HG03342 (cell line): ENCODE measurements at regions not wholly inside any gene's neighbourhood (a gene's known extent, or its start where the extent isn't known, plus 50 kb on each side); places are given as distances from the start of the nearest gene placed in this dataset.
"Not testable (repeated sequence)": the region's sequence is repeated elsewhere in the genome, so short reads cannot be mapped to it uniquely, and the experiment has no call there.

Source experiments
- ATAC-seq: cut with Tn5 transposase; IDR thresholded peaks from one replicate; pipeline ENCODE4 v1.9.1; 2021; ENCODE audit warnings: mild to moderate bottlenecking, moderate library complexity; ENCODE audit not compliant: unreplicated experiment

DNA sequence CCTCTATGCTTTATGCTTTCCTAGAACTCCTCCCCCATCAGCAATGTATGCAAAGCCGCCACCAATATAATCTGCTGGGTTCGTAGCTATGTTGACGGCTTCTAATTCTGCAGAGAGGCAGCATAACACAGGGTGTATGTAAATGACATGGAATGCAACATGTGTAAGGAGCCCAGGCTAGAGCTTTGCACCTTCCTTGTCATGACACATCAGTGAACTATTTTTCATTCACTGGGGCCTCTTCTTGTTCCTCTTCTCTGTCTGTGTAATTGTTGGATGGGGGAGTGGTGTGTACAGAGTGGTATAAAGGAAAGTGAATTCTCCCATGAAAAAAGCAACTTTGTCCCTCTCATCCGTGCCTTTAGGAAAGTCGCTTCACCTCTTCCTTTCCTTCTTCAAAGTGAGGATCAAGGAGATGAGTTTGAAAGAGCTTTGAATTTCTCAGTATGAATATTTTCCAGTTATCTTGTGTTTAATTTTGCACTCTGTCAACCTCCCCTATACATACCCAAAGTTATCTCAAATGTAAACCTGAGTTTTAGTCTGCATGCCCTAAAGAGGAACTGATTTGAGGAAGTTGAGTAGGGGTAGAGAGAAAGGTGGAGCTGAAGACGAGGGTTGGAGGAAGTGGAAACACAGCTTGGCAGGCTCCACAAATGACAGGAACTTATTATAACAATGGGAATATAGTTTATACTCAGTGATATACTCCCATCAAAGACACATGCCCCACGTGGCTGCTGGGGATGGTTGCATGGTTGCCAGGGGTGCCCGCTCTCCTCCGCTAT is 74.9 kb upstream of the ARL4C start:
- ATAC-seq = no peak

- ATAC-seq = no peak
These were observed 73.6 kb upstream of the ARL4C start for GRCh38 chr2:234570476-234570875.

DNA sequence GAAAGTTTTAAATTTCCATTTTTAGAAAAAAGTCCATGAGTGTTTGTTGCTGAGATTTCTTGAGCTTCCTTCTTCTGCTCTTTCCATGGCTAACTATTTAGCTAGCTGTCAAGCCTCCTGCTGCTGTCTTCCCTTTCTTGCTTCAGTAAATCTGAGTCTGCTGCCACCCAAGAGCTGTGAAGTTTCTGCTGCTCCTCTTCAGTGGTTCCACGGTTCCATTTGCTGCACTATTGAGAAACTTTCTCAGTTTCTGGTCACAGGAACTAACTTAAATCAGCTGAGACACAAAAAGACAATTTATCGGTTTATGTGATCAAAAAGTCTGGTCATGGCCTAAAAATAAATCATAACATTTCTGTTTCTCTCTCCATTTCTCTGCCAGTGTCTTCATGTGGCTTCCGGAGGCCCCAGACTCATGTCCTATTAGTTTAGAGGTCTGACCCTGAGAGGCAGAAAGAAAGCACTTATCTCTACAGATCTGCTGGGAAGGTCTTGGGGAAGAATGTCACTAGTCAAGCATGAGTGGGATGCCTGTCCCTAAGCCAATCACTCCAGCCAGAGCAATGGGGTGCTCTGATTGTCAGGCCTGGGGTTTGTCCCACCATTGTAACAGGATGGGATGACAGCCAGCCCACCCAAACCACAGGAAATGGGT is 73.0 kb upstream of the ARL4C start:
- ATAC-seq = no peak

GRCh38 chr2:234566622-234567021 is 69.7 kb upstream of the ARL4C start:
- no peak for ATAC-seq

- ATAC-seq = no peak
These were observed 69.2 kb upstream of the ARL4C start for GRCh38 chr2:234565842-234566619.

- no peak for ATAC-seq
These were observed 68.3 kb upstream of the ARL4C start for GRCh38 chr2:234565201-234565600.

- no peak for ATAC-seq
These were observed 67.8 kb upstream of the ARL4C start for GRCh38 chr2:234564699-234565098.

DNA sequence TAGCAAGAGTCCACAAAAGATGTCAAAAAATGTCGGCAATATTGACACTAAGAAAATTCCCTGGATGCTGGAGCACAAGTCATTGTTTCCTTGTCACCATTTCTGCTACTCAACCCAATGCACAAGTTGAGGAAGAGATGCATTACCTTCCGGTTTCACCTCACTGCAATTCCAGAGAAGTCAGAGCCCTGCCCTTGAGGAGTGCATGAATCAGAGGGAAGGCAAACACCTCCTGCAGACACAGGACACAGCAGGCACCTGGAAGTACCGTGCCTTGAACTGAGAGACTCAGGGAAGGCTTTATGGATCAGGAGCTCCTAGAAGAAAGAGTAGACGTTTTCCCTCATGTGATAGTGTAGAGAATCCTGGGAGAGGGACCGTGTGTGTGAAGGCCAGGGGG is 62.7 kb upstream of the ARL4C start:
- no peak for ATAC-seq

DNA sequence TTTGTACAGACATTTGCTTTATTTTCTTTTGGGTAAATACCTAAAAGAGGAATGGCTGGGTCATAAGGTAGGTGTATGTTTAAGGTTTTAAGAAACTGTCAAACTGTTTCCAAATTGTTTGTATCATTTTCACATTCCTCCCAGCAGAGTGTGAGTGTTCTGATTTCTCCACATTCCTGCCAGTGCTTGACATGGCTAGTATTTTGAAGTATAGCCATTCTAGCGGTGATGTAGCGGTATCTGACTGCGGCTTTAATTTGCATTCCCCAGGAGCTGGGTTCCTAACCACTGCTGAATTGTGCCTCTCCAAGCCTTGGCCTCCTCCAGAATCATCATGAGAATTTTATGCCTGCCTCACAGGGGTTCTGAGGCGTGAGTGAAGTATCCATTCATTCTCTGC is 61.8 kb upstream of the ARL4C start:
- ATAC-seq = no peak

DNA sequence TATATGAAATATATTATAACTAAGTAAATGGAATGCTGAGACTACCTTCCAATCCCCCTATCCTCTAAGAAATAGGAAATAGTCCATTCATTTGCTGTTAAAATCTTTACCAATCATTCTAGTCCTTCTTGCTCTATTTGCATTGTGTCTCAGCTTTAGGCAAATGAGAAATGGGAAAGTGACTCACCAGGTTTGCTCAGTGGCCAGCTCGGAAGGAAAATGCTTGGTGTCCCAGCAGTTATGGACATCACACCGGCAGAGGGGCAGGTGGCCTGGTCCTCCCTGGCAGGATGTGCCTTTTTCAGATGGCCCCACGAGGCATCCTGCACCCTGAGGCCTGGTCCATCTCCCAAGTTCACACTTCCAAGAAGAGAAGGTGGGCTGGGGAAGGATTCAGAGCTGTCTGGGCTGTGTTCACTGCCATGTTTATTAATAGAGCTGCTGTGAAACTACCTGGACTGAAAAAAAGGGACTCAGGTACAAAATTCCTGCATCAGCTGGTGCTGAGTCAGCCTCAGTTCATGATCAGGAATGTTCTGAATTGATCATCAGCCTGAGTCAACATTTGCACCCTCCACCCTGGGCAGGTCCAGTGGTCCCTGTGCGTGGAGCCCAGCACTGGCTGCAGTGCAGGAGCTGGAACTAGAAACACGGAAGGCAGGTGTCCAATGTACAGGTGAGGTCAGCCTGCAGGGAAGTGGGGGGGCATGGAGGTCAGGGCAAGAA is 60.1 kb upstream of the ARL4C start:
- ATAC-seq = no peak

DNA sequence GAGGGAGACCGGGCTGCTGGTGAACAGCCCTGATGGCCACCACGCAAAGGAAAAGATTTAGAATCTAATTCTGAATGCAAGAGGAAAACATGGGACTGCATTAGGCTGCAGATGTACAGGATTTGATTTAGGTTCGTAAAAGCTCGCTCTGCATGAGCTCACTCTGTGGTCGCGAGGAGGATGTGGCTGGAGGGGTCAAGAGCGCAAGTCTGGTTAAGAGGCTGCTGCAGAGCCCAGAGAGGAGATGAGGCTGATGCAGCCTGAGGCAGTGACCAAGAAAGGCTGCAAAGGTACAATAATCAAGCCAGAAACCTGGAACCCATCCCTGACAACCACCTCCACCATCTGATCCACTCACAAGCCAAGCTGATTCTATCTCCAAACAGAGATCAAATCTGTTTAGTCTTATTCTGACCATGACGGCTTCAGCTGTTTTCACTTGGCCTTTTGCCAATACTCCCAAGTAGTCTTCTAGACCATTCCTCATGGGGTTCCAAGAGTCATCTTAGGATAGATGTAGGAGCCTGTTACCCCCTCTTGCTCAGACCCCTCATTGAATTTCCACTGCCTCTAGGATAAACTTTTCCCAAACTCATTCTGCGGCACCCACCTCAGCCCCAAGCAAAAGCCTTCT is 58.9 kb upstream of the ARL4C start:
- ATAC-seq = no peak

GRCh38 chr2:234555161-234555560 is 58.3 kb upstream of the ARL4C start:
- ATAC-seq = no peak

DNA sequence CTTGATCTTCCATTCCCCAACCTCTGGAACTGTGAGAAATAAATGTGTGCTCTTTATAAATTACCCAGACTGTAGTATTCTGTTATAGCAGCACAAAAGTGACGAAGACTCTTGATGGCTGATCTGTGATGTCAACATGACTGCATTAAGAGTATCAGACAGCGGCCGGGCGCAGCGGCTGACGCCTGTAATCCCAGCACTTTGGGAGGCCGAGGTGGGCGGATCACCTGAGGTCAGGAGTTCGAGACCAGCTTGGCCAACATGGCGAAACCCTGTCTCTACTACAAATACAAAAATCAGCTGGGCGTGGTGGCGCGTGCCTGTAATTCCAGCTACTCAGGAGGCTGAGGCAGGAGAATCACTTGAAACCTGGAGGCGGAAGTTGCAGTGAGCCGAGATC is 56.3 kb upstream of the ARL4C start:
- ATAC-seq = not testable (repeated sequence)

GRCh38 chr2:234550511-234551107 is 53.7 kb upstream of the ARL4C start:
- ATAC-seq = peak; percentile 53

DNA sequence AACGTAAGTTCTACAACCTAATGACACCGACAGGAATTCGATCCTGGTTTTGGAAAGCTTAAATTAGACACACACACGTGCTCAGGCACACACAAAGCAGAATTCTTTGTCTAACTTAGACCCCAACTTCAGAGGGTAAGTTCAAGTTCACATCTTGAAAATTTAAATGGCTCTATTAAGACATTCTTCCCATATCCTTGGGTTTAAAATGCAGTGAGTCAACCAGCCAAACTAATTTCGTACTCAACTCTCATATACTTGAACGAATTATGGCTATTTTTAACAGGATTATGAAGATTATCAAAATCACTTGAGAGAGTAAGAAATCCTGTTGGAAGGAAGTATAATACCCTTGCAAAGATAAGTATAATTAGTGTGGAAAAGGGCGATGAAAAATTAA is 53.2 kb upstream of the ARL4C start:
- no peak for ATAC-seq

DNA sequence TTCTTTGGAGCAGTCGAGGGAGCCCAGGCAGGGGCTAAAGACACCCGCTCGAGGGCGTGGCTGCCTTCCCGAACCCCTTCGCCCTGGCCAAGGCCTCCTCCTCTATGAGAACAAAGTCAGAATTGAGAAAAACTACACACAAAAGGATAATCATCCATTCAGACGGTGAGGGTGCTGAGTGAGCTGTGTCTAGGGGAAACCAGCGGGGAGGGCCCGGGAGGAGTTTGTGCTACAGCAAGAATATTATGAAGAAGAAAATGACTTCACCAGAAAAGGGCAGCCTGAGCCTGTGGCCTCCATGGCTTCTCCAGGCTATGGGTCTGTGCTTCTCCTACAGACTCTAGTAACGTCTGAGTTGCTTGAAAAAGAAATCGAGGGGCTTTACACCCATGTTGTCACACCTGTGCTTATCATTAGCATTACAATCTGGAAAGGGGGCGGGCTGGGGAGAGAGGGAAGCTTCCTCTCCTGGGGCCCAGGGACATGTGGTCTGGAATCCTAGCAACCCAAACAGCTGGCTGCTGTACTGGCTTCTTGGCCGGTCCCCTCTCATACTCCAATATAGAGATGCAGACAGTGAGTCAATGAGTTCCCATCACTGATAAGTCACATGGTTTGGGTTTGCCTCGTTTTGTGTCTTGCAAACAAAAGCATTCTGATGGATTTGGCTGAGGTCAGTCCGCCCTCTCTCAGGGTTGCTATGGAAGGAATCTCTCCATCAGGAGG is 52.0 kb upstream of the ARL4C start:
- no peak for ATAC-seq

DNA sequence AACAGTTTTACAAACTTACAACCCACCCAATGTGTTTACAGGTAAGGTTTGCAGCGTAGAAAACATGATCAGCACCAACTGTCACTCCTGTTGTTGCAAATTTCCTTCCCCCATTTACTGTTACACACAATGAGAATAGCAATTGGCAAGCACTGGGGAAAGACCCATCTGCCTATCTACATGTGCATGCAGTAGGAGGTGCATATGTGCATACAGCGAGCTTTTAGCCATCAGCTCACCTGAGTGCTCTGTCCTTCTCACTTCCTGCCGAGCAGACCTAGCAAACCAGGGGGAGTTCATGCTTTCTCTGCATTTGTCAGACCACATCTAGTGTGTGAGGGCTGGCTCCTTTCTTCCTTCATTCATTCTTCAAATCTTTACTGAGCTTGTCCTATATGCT is 49.9 kb upstream of the ARL4C start:
- no peak for ATAC-seq
